Natural killer cell (primary cell): ENCODE measurements at regions not wholly inside any gene's neighbourhood (a gene's known extent, or its start where the extent isn't known, plus 50 kb on each side); places are given as distances from the start of the nearest gene placed in this dataset.
"Not testable (repeated sequence)": the region's sequence is repeated elsewhere in the genome, so short reads cannot be mapped to it uniquely, and the experiment has no call there.

Source experiments
- ATAC-seq, 3 donors: fragments of 150-1000 bp in 2 of 3; fragments of 200-7000 bp in 1 of 3; cut with Tn5 transposase; 1 replicate in 1 of 3; 2 replicates in 2 of 3; pipeline ENCODE4 v1.10.0; 2021; ENCODE audit warnings: mild to moderate bottlenecking in 2 of 3, moderate library complexity in 2 of 3
- DNase-seq, 2 donors: peaks; one replicate each; pipeline versions ENCODE4 v3.0.0 to v3.0.0-alpha.2; 2013 to 2021; ENCODE audit warnings: mixed read lengths in 1 of 2
- H3K27ac ChIP-seq: one replicate; pipeline ENCODE4 v1.5.1; 2013; ENCODE audit warnings: mild to moderate bottlenecking, low read length
- H3K27me3 ChIP-seq: one replicate; pipeline ENCODE4 v1.6.1; 2013; ENCODE audit warnings: low read length; ENCODE audit not compliant: control insufficient read depth, insufficient read depth
- H3K36me3 ChIP-seq: one replicate; pipeline ENCODE4 v1.6.1; 2013; ENCODE audit warnings: low read length; ENCODE audit not compliant: control insufficient read depth, insufficient read depth
- H3K4me1 ChIP-seq: one replicate; pipeline ENCODE4 v1.6.1; 2013; ENCODE audit warnings: low read length; ENCODE audit not compliant: control insufficient read depth, insufficient read depth
- H3K4me3 ChIP-seq: one replicate; pipeline ENCODE4 v1.5.1; 2013; ENCODE audit warnings: low read length
- H3K9me3 ChIP-seq: one replicate; pipeline ENCODE4 v1.6.1; 2013; ENCODE audit warnings: low read length; ENCODE audit not compliant: control insufficient read depth, insufficient read depth
- H3K27ac Mint-ChIP-seq, 2 donors: one replicate each; pipeline ENCODE4 v1.8.0; 2022; ENCODE audit warnings: mild to moderate bottlenecking in 2 of 2, mixed read lengths in 2 of 2, moderate library complexity in 1 of 2
- H3K27me3 Mint-ChIP-seq, 2 donors: one replicate each; pipeline ENCODE4 v1.8.0; 2022; ENCODE audit warnings: low read depth in 2 of 2, mixed read lengths in 2 of 2
- H3K36me3 Mint-ChIP-seq: one replicate; pipeline ENCODE4 v1.8.0; 2022; ENCODE audit warnings: mixed read lengths
- H3K4me1 Mint-ChIP-seq, 2 donors: one replicate each; pipeline ENCODE4 v1.8.0; 2022; ENCODE audit warnings: mixed read lengths in 2 of 2
- H3K4me3 Mint-ChIP-seq: one replicate; pipeline ENCODE4 v1.8.0; 2022; ENCODE audit warnings: mild to moderate bottlenecking, moderate library complexity, mixed read lengths
- H3K9me3 Mint-ChIP-seq, 2 donors: one replicate each; pipeline ENCODE4 v1.8.0; 2022; ENCODE audit warnings: mixed read lengths in 2 of 2
- WGBS: methylation state at CpG from one replicate; pipeline ENCODE4 v1.1.7; 2013; ENCODE audit warnings: missing lambda C conversion rate; ENCODE audit not compliant: insufficient coverage; 5-methylcytosine and 5-hydroxymethylcytosine counted together
- intact Hi-C: fragments of 100-400 bp; cut with micrococcal nuclease; formaldehyde crosslinking; loops from one replicate; pipeline ENCODE4 v1.14.2; 2022
- TF ChIP-seq, protein P1 (sequence below): fragments of 200-600 bp; IDR thresholded peaks from one replicate; pipeline ENCODE4 v1.8.0; 2022; ENCODE audit warnings: antibody characterized with exemption

DNA sequence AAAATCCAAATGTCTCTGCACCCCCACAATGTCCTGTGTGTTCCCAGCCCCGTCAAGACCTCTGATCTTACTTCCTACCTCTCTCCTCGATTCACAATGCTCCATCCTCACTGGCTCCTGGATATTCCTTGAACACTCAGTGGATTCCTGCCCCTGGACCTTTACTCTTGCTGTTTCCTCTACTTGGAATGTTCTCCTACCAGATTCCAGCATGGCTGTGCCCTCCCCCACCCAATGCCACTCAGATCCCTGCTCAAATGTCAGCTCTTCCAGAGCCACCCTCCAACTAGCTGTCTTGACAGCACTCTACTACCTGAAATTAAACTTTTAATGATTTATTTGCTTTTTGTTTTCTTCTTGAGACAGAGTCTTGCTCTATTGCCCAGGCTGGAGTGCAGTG is 107.4 kb downstream of the KLF5 start:
- H3K36me3 Mint-ChIP-seq: no peaks in the 10 kb centered on the region
- WGBS: 83% methylated on average over 2 of the region's 2 CpGs
- no peak overlapping the region for H3K4me3 Mint-ChIP-seq
- intact Hi-C loops: no loop called here
- Histone ChIP-seq H3K4me3 (no peak overlapping the region), H3K4me1 (no peaks in the 10 kb centered on the region), H3K27me3 (no peaks in the 10 kb centered on the region), H3K36me3 (no peaks in the 10 kb centered on the region), H3K27ac (no peak overlapping the region), H3K9me3 (no peaks in the 10 kb centered on the region)
- ATAC-seq (no peak), DNase-seq (no peak)
- TF ChIP-seq, protein P1, sequence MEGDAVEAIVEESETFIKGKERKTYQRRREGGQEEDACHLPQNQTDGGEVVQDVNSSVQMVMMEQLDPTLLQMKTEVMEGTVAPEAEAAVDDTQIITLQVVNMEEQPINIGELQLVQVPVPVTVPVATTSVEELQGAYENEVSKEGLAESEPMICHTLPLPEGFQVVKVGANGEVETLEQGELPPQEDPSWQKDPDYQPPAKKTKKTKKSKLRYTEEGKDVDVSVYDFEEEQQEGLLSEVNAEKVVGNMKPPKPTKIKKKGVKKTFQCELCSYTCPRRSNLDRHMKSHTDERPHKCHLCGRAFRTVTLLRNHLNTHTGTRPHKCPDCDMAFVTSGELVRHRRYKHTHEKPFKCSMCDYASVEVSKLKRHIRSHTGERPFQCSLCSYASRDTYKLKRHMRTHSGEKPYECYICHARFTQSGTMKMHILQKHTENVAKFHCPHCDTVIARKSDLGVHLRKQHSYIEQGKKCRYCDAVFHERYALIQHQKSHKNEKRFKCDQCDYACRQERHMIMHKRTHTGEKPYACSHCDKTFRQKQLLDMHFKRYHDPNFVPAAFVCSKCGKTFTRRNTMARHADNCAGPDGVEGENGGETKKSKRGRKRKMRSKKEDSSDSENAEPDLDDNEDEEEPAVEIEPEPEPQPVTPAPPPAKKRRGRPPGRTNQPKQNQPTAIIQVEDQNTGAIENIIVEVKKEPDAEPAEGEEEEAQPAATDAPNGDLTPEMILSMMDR: no peak
- no peaks in the 10 kb centered on the region for H3K27me3 Mint-ChIP-seq
- no peak overlapping the region for H3K27ac Mint-ChIP-seq
- H3K4me1 Mint-ChIP-seq: peaks cover 0 to 4% of the 10 kb centered on the region in 2 donors
- H3K9me3 Mint-ChIP-seq: peaks cover 0 to 4% of the 10 kb centered on the region in 2 donors

GRCh38 chr13:73162912-73163911 is 104.4 kb downstream of the KLF5 start:
- no peak overlapping the region for H3K27ac ChIP-seq
- Mint-ChIP-seq H3K27ac (no peak overlapping the region), H3K36me3 (no peaks in the 10 kb centered on the region), H3K4me1 (no peaks in the 10 kb centered on the region), H3K9me3 (peaks cover 3 to 4% of the 10 kb centered on the region in 2 donors), H3K27me3 (no peaks in the 10 kb centered on the region), H3K4me3 (no peak overlapping the region)
- H3K4me3 ChIP-seq: no peak overlapping the region
- no peak for ATAC-seq
- DNase-seq: no peak
- TF ChIP-seq, protein P1: no peak
- WGBS: 73% methylated on average over 1 of the region's 2 CpGs
- intact Hi-C loops: no loop called here
- H3K27me3 ChIP-seq: no peaks in the 10 kb centered on the region
- H3K4me1 ChIP-seq: no peaks in the 10 kb centered on the region
- H3K36me3 ChIP-seq: no peaks in the 10 kb centered on the region
- no peaks in the 10 kb centered on the region for H3K9me3 ChIP-seq

GRCh38 chr13:73160371-73161031 is 101.7 kb downstream of the KLF5 start:
- H3K4me3 ChIP-seq, H3K4me3 Mint-ChIP-seq, ATAC-seq, H3K27me3 Mint-ChIP-seq, intact Hi-C loops, H3K27ac ChIP-seq, H3K9me3 ChIP-seq, DNase-seq, H3K27me3 ChIP-seq, H3K4me1 ChIP-seq, H3K4me1 Mint-ChIP-seq, H3K27ac Mint-ChIP-seq, H3K9me3 Mint-ChIP-seq, H3K36me3 ChIP-seq, H3K36me3 Mint-ChIP-seq: not testable (repeated sequence)
- WGBS: 80% methylated on average over 2 of the region's 5 CpGs

- Mint-ChIP-seq H3K4me1 (no peaks in the 10 kb centered on the region), H3K27me3 (peaks cover 0 to 3% of the 10 kb centered on the region in 2 donors), H3K4me3 (no peak overlapping the region), H3K36me3 (no peaks in the 10 kb centered on the region), H3K27ac (no peak overlapping the region), H3K9me3 (peaks cover 0 to 3% of the 10 kb centered on the region in 2 donors)
- no peak for DNase-seq
- Histone ChIP-seq H3K9me3 (no peaks in the 10 kb centered on the region), H3K4me1 (no peaks in the 10 kb centered on the region), H3K27me3 (no peaks in the 10 kb centered on the region), H3K36me3 (no peaks in the 10 kb centered on the region), H3K4me3 (no peak overlapping the region), H3K27ac (no peak overlapping the region)
- intact Hi-C loops: no loop called here
- no peak for ATAC-seq
- TF ChIP-seq, protein P1: no peak
These were observed 100.0 kb downstream of the KLF5 start for GRCh38 chr13:73158851-73159250.
